HG02759 (cell line): ENCODE measurements at regions not wholly inside any gene's neighbourhood (a gene's known extent, or its start where the extent isn't known, plus 50 kb on each side); places are given as distances from the start of the nearest gene placed in this dataset.

ENCODE experiments used
- ATAC-seq: cut with Tn5 transposase; IDR thresholded peaks from one replicate; pipeline ENCODE4 v1.9.1; 2021; ENCODE audit warnings: mild to moderate bottlenecking, moderate library complexity; ENCODE audit not compliant: unreplicated experiment

GRCh38 chr2:128523457-128523856, 204.8 kb upstream of the HS6ST1 start:
- no peak for ATAC-seq

GRCh38 chr2:128524183-128524582, 205.5 kb upstream of the HS6ST1 start:
- ATAC-seq = no peak

GRCh38 chr2:128525653-128526052, 207.0 kb upstream of the HS6ST1 start:
- ATAC-seq = no peak

- no peak for ATAC-seq
Observed at GRCh38 chr2:128526455-128526976, 207.8 kb upstream of the HS6ST1 start.

- ATAC-seq = no peak
Observed at GRCh38 chr2:128528133-128528532, 209.5 kb upstream of the HS6ST1 start.

- ATAC-seq = no peak
Observed at GRCh38 chr2:128530025-128530573, 211.4 kb upstream of the HS6ST1 start.

- ATAC-seq = no peak
Observed at GRCh38 chr2:128531856-128532255, 213.2 kb upstream of the HS6ST1 start.

GRCh38 chr2:128533101-128533500, 214.4 kb upstream of the HS6ST1 start:
- ATAC-seq = no peak

GRCh38 chr2:128534688-128535392, 216.2 kb upstream of the HS6ST1 start:
- no peak for ATAC-seq

- ATAC-seq = no peak
Observed at GRCh38 chr2:128535953-128536352, 217.3 kb upstream of the HS6ST1 start.

GRCh38 chr2:128536925-128537620, 218.4 kb upstream of the HS6ST1 start:
- ATAC-seq = no peak

GRCh38 chr2:128537646-128538045, 219.0 kb upstream of the HS6ST1 start:
- no peak for ATAC-seq

- no peak for ATAC-seq
Observed at GRCh38 chr2:128538396-128538795, 219.7 kb upstream of the HS6ST1 start.

- ATAC-seq = no peak
Observed at GRCh38 chr2:128540670-128541069, 222.0 kb upstream of the HS6ST1 start.

GRCh38 chr2:128541448-128541847, 222.8 kb upstream of the HS6ST1 start:
- no peak for ATAC-seq

GRCh38 chr2:128543036-128543435, 224.4 kb upstream of the HS6ST1 start:
- ATAC-seq = no peak

- no peak for ATAC-seq
Observed at GRCh38 chr2:128543646-128544045, 225.0 kb upstream of the HS6ST1 start.

GRCh38 chr2:128544321-128545037, 225.8 kb upstream of the HS6ST1 start:
- no peak for ATAC-seq

- ATAC-seq = no peak
Observed at GRCh38 chr2:128545085-128545484, 226.4 kb upstream of the HS6ST1 start.

- no peak for ATAC-seq
Observed at GRCh38 chr2:128545829-128546228, 227.2 kb upstream of the HS6ST1 start.

- ATAC-seq = no peak
Observed at GRCh38 chr2:128547667-128548066, 229.0 kb upstream of the HS6ST1 start.
